T-helper 17 cell (primary cell): ENCODE measurements at regions not wholly inside any gene's neighbourhood (a gene's known extent, or its start where the extent isn't known, plus 50 kb on each side); places are given as distances from the start of the nearest gene placed in this dataset.

ENCODE experiments used
- ATAC-seq: fragments of 150-1000 bp; cut with Tn5 transposase; 2 replicates; pipeline ENCODE4 v1.10.0; 2021; ENCODE audit warnings: mild to moderate bottlenecking, moderate library complexity
- DNase-seq, 3 donors: peaks; one replicate each; pipeline versions ENCODE4 v3.0.0 to v3.0.0-alpha.2; 2020 to 2021
- H3K9me3 ChIP-seq: one replicate; pipeline ENCODE4 v1.7.0; 2013; ENCODE audit warnings: low read length, mild to moderate bottlenecking; ENCODE audit not compliant: control insufficient read depth, poor library complexity, severe bottlenecking
- H3K27ac Mint-ChIP-seq: one replicate; pipeline ENCODE4 v1.8.0; 2022; ENCODE audit warnings: mild to moderate bottlenecking, moderate library complexity, mixed read lengths
- H3K27me3 Mint-ChIP-seq: one replicate; pipeline ENCODE4 v1.8.0; 2022; ENCODE audit warnings: mixed read lengths
- H3K36me3 Mint-ChIP-seq: one replicate; pipeline ENCODE4 v1.8.0; 2022; ENCODE audit warnings: low read depth, mixed read lengths
- H3K4me1 Mint-ChIP-seq: one replicate; pipeline ENCODE4 v1.8.0; 2022; ENCODE audit warnings: mild to moderate bottlenecking, mixed read lengths
- H3K4me3 Mint-ChIP-seq: one replicate; pipeline ENCODE4 v1.8.0; 2022; ENCODE audit warnings: mild to moderate bottlenecking, moderate library complexity, mixed read lengths

GRCh38 chr2:220880623-220881596 lies 691.2 kb downstream of the EPHA4 start:
- Mint-ChIP-seq H3K4me3 (no peak overlapping the region), H3K27ac (no peak overlapping the region), H3K4me1 (no peaks in the 10 kb centered on the region), H3K27me3 (no peaks in the 10 kb centered on the region), H3K36me3 (no peaks in the 10 kb centered on the region)
- no peak for ATAC-seq
- H3K9me3 ChIP-seq = no peaks in the 10 kb centered on the region
- DNase-seq = no peak

- no peak for ATAC-seq
- H3K36me3 Mint-ChIP-seq = no peaks in the 10 kb centered on the region
- H3K27ac Mint-ChIP-seq = no peak overlapping the region
- no peak for DNase-seq
- H3K4me1 Mint-ChIP-seq = no peaks in the 10 kb centered on the region
- no peaks in the 10 kb centered on the region for H3K9me3 ChIP-seq
- no peak overlapping the region for H3K4me3 Mint-ChIP-seq
- H3K27me3 Mint-ChIP-seq = no peaks in the 10 kb centered on the region
These were observed 689.6 kb downstream of the EPHA4 start for GRCh38 chr2:220882507-220882906.

GRCh38 chr2:220885593-220885992 lies 686.5 kb downstream of the EPHA4 start:
- ATAC-seq (no peak), DNase-seq (no peak)
- Mint-ChIP-seq H3K36me3 (no peaks in the 10 kb centered on the region), H3K4me3 (no peak overlapping the region), H3K4me1 (no peaks in the 10 kb centered on the region), H3K27ac (no peak overlapping the region), H3K27me3 (peaks cover 5% of the 10 kb centered on the region)
- no peaks in the 10 kb centered on the region for H3K9me3 ChIP-seq

- Mint-ChIP-seq H3K4me3 (no peak overlapping the region), H3K36me3 (no peaks in the 10 kb centered on the region), H3K27me3 (peaks cover 5% of the 10 kb centered on the region), H3K4me1 (no peaks in the 10 kb centered on the region), H3K27ac (no peak overlapping the region)
- ATAC-seq (no peak), DNase-seq (no peak)
- no peaks in the 10 kb centered on the region for H3K9me3 ChIP-seq
These were observed 684.7 kb downstream of the EPHA4 start for GRCh38 chr2:220887271-220887870.

- Mint-ChIP-seq H3K36me3 (no peaks in the 10 kb centered on the region), H3K4me1 (no peaks in the 10 kb centered on the region), H3K4me3 (no peak overlapping the region), H3K27ac (no peak overlapping the region), H3K27me3 (peaks cover 5% of the 10 kb centered on the region)
- no peaks in the 10 kb centered on the region for H3K9me3 ChIP-seq
- no peak for ATAC-seq
- DNase-seq = no peak
These were observed 684.2 kb downstream of the EPHA4 start for GRCh38 chr2:220887876-220888275.

- H3K4me1 Mint-ChIP-seq = no peaks in the 10 kb centered on the region
- ATAC-seq = no peak
These were observed 681.2 kb downstream of the EPHA4 start for GRCh38 chr2:220890931-220891330.

GRCh38 chr2:220891405-220891804 lies 680.7 kb downstream of the EPHA4 start:
- DNase-seq = no peak

More at GRCh38 chr2:220890931-220891330, 681.2 kb downstream of the EPHA4 start:
- Mint-ChIP-seq H3K27ac (no peak overlapping the region), H3K36me3 (no peaks in the 10 kb centered on the region), H3K27me3 (peaks cover 5% of the 10 kb centered on the region), H3K4me3 (no peak overlapping the region)
- H3K9me3 ChIP-seq = no peaks in the 10 kb centered on the region
- DNase-seq = no peak

GRCh38 chr2:220892018-220892634 lies 680.0 kb downstream of the EPHA4 start:
- H3K4me3 Mint-ChIP-seq = no peak overlapping the region
- H3K4me1 Mint-ChIP-seq = no peaks in the 10 kb centered on the region
- no peaks in the 10 kb centered on the region for H3K9me3 ChIP-seq
- H3K27ac Mint-ChIP-seq = no peak overlapping the region
- H3K36me3 Mint-ChIP-seq = no peaks in the 10 kb centered on the region
- no peak for DNase-seq
- no peak for ATAC-seq
- H3K27me3 Mint-ChIP-seq = peaks cover 5% of the 10 kb centered on the region

More at GRCh38 chr2:220891405-220891804, 680.7 kb downstream of the EPHA4 start:
- no peak for ATAC-seq
- H3K36me3 Mint-ChIP-seq = no peaks in the 10 kb centered on the region
- peaks cover 5% of the 10 kb centered on the region for H3K27me3 Mint-ChIP-seq
- H3K4me1 Mint-ChIP-seq = no peaks in the 10 kb centered on the region
- no peaks in the 10 kb centered on the region for H3K9me3 ChIP-seq
- no peak overlapping the region for H3K27ac Mint-ChIP-seq
- no peak overlapping the region for H3K4me3 Mint-ChIP-seq

GRCh38 chr2:220893411-220893810 lies 678.7 kb downstream of the EPHA4 start:
- no peak overlapping the region for H3K4me3 Mint-ChIP-seq
- no peaks in the 10 kb centered on the region for H3K36me3 Mint-ChIP-seq
- H3K27me3 Mint-ChIP-seq = peaks cover 5% of the 10 kb centered on the region
- ATAC-seq (no peak), DNase-seq (no peak)
- H3K4me1 Mint-ChIP-seq = no peaks in the 10 kb centered on the region
- H3K27ac Mint-ChIP-seq = no peak overlapping the region
- no peaks in the 10 kb centered on the region for H3K9me3 ChIP-seq

GRCh38 chr2:220894069-220894468 lies 678.0 kb downstream of the EPHA4 start:
- ATAC-seq (no peak), DNase-seq (no peak)
- Mint-ChIP-seq H3K4me3 (no peak overlapping the region), H3K27me3 (peaks cover 5% of the 10 kb centered on the region), H3K27ac (no peak overlapping the region), H3K4me1 (no peaks in the 10 kb centered on the region), H3K36me3 (no peaks in the 10 kb centered on the region)
- no peaks in the 10 kb centered on the region for H3K9me3 ChIP-seq

GRCh38 chr2:220899492-220899891 lies 672.6 kb downstream of the EPHA4 start:
- H3K36me3 Mint-ChIP-seq = no peaks in the 10 kb centered on the region

GRCh38 chr2:220904015-220904414 lies 668.1 kb downstream of the EPHA4 start:
- Mint-ChIP-seq H3K4me1 (no peaks in the 10 kb centered on the region), H3K36me3 (no peaks in the 10 kb centered on the region), H3K27ac (no peak overlapping the region), H3K4me3 (no peak overlapping the region), H3K27me3 (no peaks in the 10 kb centered on the region)
- DNase-seq (no peak), ATAC-seq (no peak)
- H3K9me3 ChIP-seq = no peaks in the 10 kb centered on the region

More at GRCh38 chr2:220899492-220899891, 672.6 kb downstream of the EPHA4 start:
- Mint-ChIP-seq H3K4me1 (no peaks in the 10 kb centered on the region), H3K4me3 (no peak overlapping the region), H3K27ac (no peak overlapping the region), H3K27me3 (no peaks in the 10 kb centered on the region)
- DNase-seq (no peak), ATAC-seq (no peak)
- H3K9me3 ChIP-seq = no peaks in the 10 kb centered on the region

- no peaks in the 10 kb centered on the region for H3K36me3 Mint-ChIP-seq
- no peaks in the 10 kb centered on the region for H3K9me3 ChIP-seq
- no peak overlapping the region for H3K4me3 Mint-ChIP-seq
- ATAC-seq (no peak), DNase-seq (no peak)
- H3K27me3 Mint-ChIP-seq = no peaks in the 10 kb centered on the region
- no peaks in the 10 kb centered on the region for H3K4me1 Mint-ChIP-seq
- no peak overlapping the region for H3K27ac Mint-ChIP-seq
These were observed 658.7 kb downstream of the EPHA4 start for GRCh38 chr2:220913384-220913783.
